ENCODE measurements at regions not wholly inside any gene's neighbourhood (a gene's known extent, or its start where the extent isn't known, plus 50 kb on each side); places are given as distances from the start of the nearest gene placed in this dataset.
"Not testable (repeated sequence)": the region's sequence is repeated elsewhere in the genome, so short reads cannot be mapped to it uniquely, and the experiment has no call there.

- H3K9me3 ChIP-seq (ENCODE audit: control insufficient read depth in 2 of 2, insufficient read depth in 1 of 2, low read depth in 1 of 2, low read length in 1 of 2); H3K36me3 ChIP-seq (ENCODE audit: control insufficient read depth in 2 of 2, insufficient read depth in 2 of 2, low read length in 1 of 2); H3K4me1 ChIP-seq (ENCODE audit: control insufficient read depth in 2 of 2, insufficient read depth in 2 of 2, low read length in 1 of 2); H3K27me3 ChIP-seq (ENCODE audit: control insufficient read depth in 1 of 2, insufficient read depth in 2 of 2, low read length in 2 of 2); H3K27ac ChIP-seq (ENCODE audit: low read depth in 2 of 2, low read length in 1 of 2); H3K4me3 ChIP-seq (ENCODE audit: low read depth in 1 of 2, low read length in 2 of 2): not testable (repeated sequence)
- 89 to 96% methylated on average over 9 of the region's 14 CpGs for WGBS, 2 donors
These were observed 1988.2 kb downstream of the FOXD4L5 start for GRCh38 chr9:63296848-63297247.

DNA sequence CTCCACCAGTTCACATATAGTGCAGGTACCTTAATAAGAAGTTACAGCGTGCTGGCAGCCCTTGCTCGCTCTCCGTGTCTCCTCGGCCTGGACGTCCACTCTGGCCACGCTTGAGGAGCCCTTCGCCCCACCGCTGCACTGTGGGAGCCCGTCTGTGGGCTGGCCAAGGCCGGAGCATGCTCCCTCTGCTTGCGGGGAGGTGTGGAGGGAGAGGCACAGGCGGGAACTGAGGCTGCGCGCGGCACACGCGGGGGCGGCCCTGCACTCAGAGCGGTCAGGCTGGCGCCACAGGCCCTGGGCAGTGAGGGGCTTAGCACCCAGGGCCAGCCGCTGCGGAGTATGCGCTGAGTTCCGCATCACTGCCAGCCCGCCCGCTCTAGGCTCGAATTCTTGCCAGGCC, 1988.6 kb downstream of the FOXD4L5 start:
- WGBS, 2 donors = 89 to 97% methylated on average over 8 to 19 of the region's 27 CpGs

GRCh38 chr9:63289971-63290370, 1995.0 kb downstream of the FOXD4L5 start:
- 28 to 31% methylated on average over 1 of the region's 1 CpG for WGBS, 2 donors
- H3K36me3 ChIP-seq (ENCODE audit: control insufficient read depth in 2 of 2, insufficient read depth in 2 of 2, low read length in 1 of 2); H3K4me1 ChIP-seq (ENCODE audit: control insufficient read depth in 2 of 2, insufficient read depth in 2 of 2, low read length in 1 of 2); H3K4me3 ChIP-seq (ENCODE audit: low read depth in 1 of 2, low read length in 2 of 2); H3K27me3 ChIP-seq (ENCODE audit: control insufficient read depth in 1 of 2, insufficient read depth in 2 of 2, low read length in 2 of 2); H3K27ac ChIP-seq (ENCODE audit: low read depth in 2 of 2, low read length in 1 of 2); H3K9me3 ChIP-seq (ENCODE audit: control insufficient read depth in 2 of 2, insufficient read depth in 1 of 2, low read depth in 1 of 2, low read length in 1 of 2): not testable (repeated sequence)

More for the DNA sequence above, 1988.6 kb downstream of the FOXD4L5 start:
- not testable (repeated sequence) for H3K9me3 ChIP-seq (ENCODE audit: control insufficient read depth in 2 of 2, insufficient read depth in 1 of 2, low read depth in 1 of 2, low read length in 1 of 2); H3K4me3 ChIP-seq (ENCODE audit: low read depth in 1 of 2, low read length in 2 of 2); H3K4me1 ChIP-seq (ENCODE audit: control insufficient read depth in 2 of 2, insufficient read depth in 2 of 2, low read length in 1 of 2); H3K36me3 ChIP-seq (ENCODE audit: control insufficient read depth in 2 of 2, insufficient read depth in 2 of 2, low read length in 1 of 2); H3K27me3 ChIP-seq (ENCODE audit: control insufficient read depth in 1 of 2, insufficient read depth in 2 of 2, low read length in 2 of 2); H3K27ac ChIP-seq (ENCODE audit: low read depth in 2 of 2, low read length in 1 of 2)

All from esophagus (tissue), 2 donors.